Neural progenitor cell (in vitro differentiated cells): ENCODE measurements at regions not wholly inside any gene's neighbourhood (a gene's known extent, or its start where the extent isn't known, plus 50 kb on each side); places are given as distances from the start of the nearest gene placed in this dataset.

Experiments used
- DNase-seq: peaks from one replicate; pipeline ENCODE4 v3.0.0-alpha.2; 2016; ENCODE audit warnings: low spot score
- H2AFZ ChIP-seq: fragments of 200-600 bp; sonication (generic); replicated peaks from 2 replicates; pipeline ENCODE4 v1.6.1; 2016; ENCODE audit warnings: antibody characterized with exemption
- H3F3A ChIP-seq: fragments of 200-600 bp; sonication (generic); 2 replicates; pipeline ENCODE4 v1.6.1; 2016; ENCODE audit warnings: antibody characterized with exemption, low read depth
- H3K27ac ChIP-seq: fragments of 200-600 bp; sonication (generic); 2 replicates; pipeline ENCODE4 v1.5.1; 2016; ENCODE audit warnings: mild to moderate bottlenecking
- H3K27me3 ChIP-seq: fragments of 200-600 bp; sonication (generic); 2 replicates; pipeline ENCODE4 v1.6.1; 2016; ENCODE audit warnings: mild to moderate bottlenecking, moderate library complexity
- H3K36me3 ChIP-seq: fragments of 200-600 bp; sonication (generic); 2 replicates; pipeline ENCODE4 v1.5.1; 2016
- H3K4me1 ChIP-seq: fragments of 200-600 bp; sonication (generic); 2 replicates; pipeline ENCODE4 v1.6.1; 2016; ENCODE audit warnings: mixed run types
- H3K4me2 ChIP-seq: fragments of 200-600 bp; sonication (generic); 2 replicates; pipeline ENCODE4 v1.6.1; 2016
- H3K4me3 ChIP-seq: fragments of 200-600 bp; sonication (generic); 2 replicates; pipeline ENCODE4 v1.5.1; 2016
- H3K79me2 ChIP-seq: fragments of 200-600 bp; sonication (generic); 2 replicates; pipeline ENCODE4 v1.6.1; 2016; ENCODE audit warnings: low read depth
- H3K9ac ChIP-seq: fragments of 200-600 bp; sonication (generic); 2 replicates; pipeline ENCODE4 v1.6.1; 2016
- H3K9me3 ChIP-seq: fragments of 200-600 bp; sonication (generic); 2 replicates; pipeline ENCODE4 v1.5.1; 2016; ENCODE audit warnings: low read depth
- H4K20me1 ChIP-seq: fragments of 200-600 bp; sonication (generic); 2 replicates; pipeline ENCODE4 v1.6.1; 2016; ENCODE audit warnings: low read depth
- H3K27ac Mint-ChIP-seq: 3 replicates; pipeline ENCODE4 v1.8.0; 2021; ENCODE audit warnings: mixed read lengths
- H3K27me3 Mint-ChIP-seq: 2 replicates; pipeline ENCODE4 v1.8.0; 2022; ENCODE audit warnings: low read depth, mild to moderate bottlenecking, inconsistent platforms, moderate library complexity, mixed read lengths; ENCODE audit not compliant: insufficient read depth
- H3K36me3 Mint-ChIP-seq: 3 replicates; pipeline ENCODE4 v1.8.0; 2021; ENCODE audit warnings: mixed read lengths
- H3K4me1 Mint-ChIP-seq: 3 replicates; pipeline ENCODE4 v1.8.0; 2021; ENCODE audit warnings: mixed read lengths
- H3K4me3 Mint-ChIP-seq: 3 replicates; pipeline ENCODE4 v1.8.0; 2021; ENCODE audit warnings: mild to moderate bottlenecking, moderate library complexity, mixed read lengths
- H3K9me3 Mint-ChIP-seq: 3 replicates; pipeline ENCODE4 v1.8.0; 2020; ENCODE audit warnings: mixed read lengths
- EZH2 ChIP-seq: fragments of 200-600 bp; sonication (generic); IDR thresholded peaks from 2 replicates; pipeline ENCODE4 v1.6.1; 2017; ENCODE audit warnings: antibody characterized with exemption, mild to moderate bottlenecking, moderate library complexity
- EZH2phosphoT487 ChIP-seq: fragments of 200-600 bp; sonication (generic); IDR thresholded peaks from 2 replicates; pipeline ENCODE4 v1.6.1; 2017; ENCODE audit warnings: antibody characterized with exemption
- TF ChIP-seq, protein P1 (sequence below): fragments of 200-600 bp; sonication (generic); IDR thresholded peaks from 2 replicates; pipeline ENCODE4 v1.5.1; 2017; ENCODE audit warnings: antibody characterized with exemption, mild to moderate bottlenecking

DNA sequence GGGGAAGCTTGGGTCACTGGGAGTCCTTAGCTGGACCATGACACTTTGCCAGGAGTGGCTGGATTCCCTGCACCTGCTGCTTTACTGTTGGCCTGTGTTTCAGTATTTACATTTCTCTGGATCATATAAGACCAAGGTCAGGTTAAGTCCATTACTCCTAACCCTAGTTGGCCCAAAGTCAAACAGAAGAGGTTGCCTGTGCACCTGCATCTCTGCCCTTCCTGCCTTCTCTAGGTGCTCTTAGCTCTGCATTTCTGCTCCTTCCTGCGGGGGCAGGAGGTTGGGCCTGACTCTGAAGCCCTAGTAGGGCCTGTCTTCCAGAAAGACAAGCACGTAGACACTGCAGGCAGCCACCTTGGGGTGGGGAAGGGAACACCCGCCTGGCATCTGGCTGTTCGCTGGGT lies 124.3 kb downstream of the RPLP1 start:
- H3K36me3 Mint-ChIP-seq = no peaks in the 10 kb centered on the region
- H3K9me3 Mint-ChIP-seq = peaks cover 1% of the 10 kb centered on the region
- no peak overlapping the region for H3K4me3 Mint-ChIP-seq
- Histone ChIP-seq H3K4me1 (peaks cover 12% of the 10 kb centered on the region), H3K4me2 (no peak overlapping the region), H3K4me3 (no peak overlapping the region), H3K9ac (no peak overlapping the region), H3F3A (no peaks in the 10 kb centered on the region), H3K27ac (no peak overlapping the region), H3K27me3 (no peaks in the 10 kb centered on the region), H3K79me2 (no peaks in the 10 kb centered on the region), H3K9me3 (no peaks in the 10 kb centered on the region), H4K20me1 (no peaks in the 10 kb centered on the region), H2AFZ (no peak overlapping the region), H3K36me3 (no peaks in the 10 kb centered on the region)
- H3K4me1 Mint-ChIP-seq = peaks cover 43% of the 10 kb centered on the region
- TF ChIP-seq EZH2 = no peak
- TF ChIP-seq, protein P1, sequence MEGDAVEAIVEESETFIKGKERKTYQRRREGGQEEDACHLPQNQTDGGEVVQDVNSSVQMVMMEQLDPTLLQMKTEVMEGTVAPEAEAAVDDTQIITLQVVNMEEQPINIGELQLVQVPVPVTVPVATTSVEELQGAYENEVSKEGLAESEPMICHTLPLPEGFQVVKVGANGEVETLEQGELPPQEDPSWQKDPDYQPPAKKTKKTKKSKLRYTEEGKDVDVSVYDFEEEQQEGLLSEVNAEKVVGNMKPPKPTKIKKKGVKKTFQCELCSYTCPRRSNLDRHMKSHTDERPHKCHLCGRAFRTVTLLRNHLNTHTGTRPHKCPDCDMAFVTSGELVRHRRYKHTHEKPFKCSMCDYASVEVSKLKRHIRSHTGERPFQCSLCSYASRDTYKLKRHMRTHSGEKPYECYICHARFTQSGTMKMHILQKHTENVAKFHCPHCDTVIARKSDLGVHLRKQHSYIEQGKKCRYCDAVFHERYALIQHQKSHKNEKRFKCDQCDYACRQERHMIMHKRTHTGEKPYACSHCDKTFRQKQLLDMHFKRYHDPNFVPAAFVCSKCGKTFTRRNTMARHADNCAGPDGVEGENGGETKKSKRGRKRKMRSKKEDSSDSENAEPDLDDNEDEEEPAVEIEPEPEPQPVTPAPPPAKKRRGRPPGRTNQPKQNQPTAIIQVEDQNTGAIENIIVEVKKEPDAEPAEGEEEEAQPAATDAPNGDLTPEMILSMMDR = no peak
- TF ChIP-seq EZH2phosphoT487 = no peak
- peaks cover 10% of the 10 kb centered on the region for H3K27me3 Mint-ChIP-seq
- no peak for DNase-seq
- H3K27ac Mint-ChIP-seq = no peak overlapping the region

GRCh38 chr15:69577397-69577796 lies 124.8 kb downstream of the RPLP1 start:
- H3K27ac ChIP-seq = no peak overlapping the region
- H3F3A ChIP-seq = no peaks in the 10 kb centered on the region
- no peaks in the 10 kb centered on the region for H3K27me3 ChIP-seq
- H3K27me3 Mint-ChIP-seq = peaks cover 10% of the 10 kb centered on the region
- peaks cover 43% of the 10 kb centered on the region for H3K4me1 Mint-ChIP-seq
- TF ChIP-seq EZH2 (no peak), EZH2phosphoT487 (no peak)
- TF ChIP-seq, protein P1 = no peak
- H3K9me3 ChIP-seq = no peaks in the 10 kb centered on the region
- no peak for DNase-seq
- peaks cover 2% of the 10 kb centered on the region for H3K9me3 Mint-ChIP-seq
- H3K4me3 ChIP-seq = no peak overlapping the region
- no peaks in the 10 kb centered on the region for H3K36me3 Mint-ChIP-seq
- peaks cover 12% of the 10 kb centered on the region for H3K4me1 ChIP-seq
- H3K4me3 Mint-ChIP-seq = no peak overlapping the region
- H3K9ac ChIP-seq = no peak overlapping the region
- H2AFZ ChIP-seq = no peak overlapping the region
- no peaks in the 10 kb centered on the region for H3K36me3 ChIP-seq
- H3K27ac Mint-ChIP-seq = no peak overlapping the region
- no peaks in the 10 kb centered on the region for H4K20me1 ChIP-seq
- no peak overlapping the region for H3K4me2 ChIP-seq
- H3K79me2 ChIP-seq = no peaks in the 10 kb centered on the region

DNA sequence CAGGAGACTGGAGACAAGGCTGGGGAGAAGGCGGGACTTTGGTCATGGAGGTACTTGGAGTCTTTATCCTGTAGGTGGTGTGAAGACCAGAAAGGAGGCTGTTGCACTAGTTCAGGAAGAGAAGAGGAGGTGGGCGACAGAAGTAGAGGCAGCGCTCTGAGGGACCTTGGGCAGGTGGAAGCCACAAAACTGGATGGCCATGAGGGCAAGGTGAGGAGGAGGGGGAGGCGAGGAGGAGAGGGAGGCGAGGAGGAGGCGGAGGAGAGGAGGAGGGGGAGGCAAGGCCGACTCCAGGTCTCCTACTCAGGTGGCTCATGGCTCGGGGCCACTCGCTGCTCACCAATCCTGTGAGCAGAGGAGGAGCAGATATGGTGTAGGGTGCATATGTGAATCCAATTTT lies 125.6 kb downstream of the RPLP1 start:
- Histone ChIP-seq H3F3A (no peaks in the 10 kb centered on the region), H3K36me3 (no peaks in the 10 kb centered on the region), H3K4me2 (no peak overlapping the region), H3K27ac (no peak overlapping the region), H3K9ac (no peak overlapping the region), H2AFZ (no peak overlapping the region), H3K4me3 (no peak overlapping the region), H3K79me2 (no peaks in the 10 kb centered on the region), H4K20me1 (no peaks in the 10 kb centered on the region), H3K9me3 (no peaks in the 10 kb centered on the region), H3K4me1 (peaks cover 12% of the 10 kb centered on the region), H3K27me3 (no peaks in the 10 kb centered on the region)
- no peak overlapping the region for H3K4me3 Mint-ChIP-seq
- H3K9me3 Mint-ChIP-seq = peaks cover 2% of the 10 kb centered on the region
- TF ChIP-seq, protein P1 = no peak
- TF ChIP-seq EZH2 (no peak), EZH2phosphoT487 (no peak)
- no peak for DNase-seq
- peaks cover 45% of the 10 kb centered on the region for H3K4me1 Mint-ChIP-seq
- H3K27me3 Mint-ChIP-seq = peaks cover 10% of the 10 kb centered on the region
- H3K36me3 Mint-ChIP-seq = no peaks in the 10 kb centered on the region
- no peak overlapping the region for H3K27ac Mint-ChIP-seq
